ENCODE measurements at regions not wholly inside any gene's neighbourhood (a gene's known extent, or its start where the extent isn't known, plus 50 kb on each side); places are given as distances from the start of the nearest gene placed in this dataset.

GRCh38 chr14:101711041-101711856 is 50.3 kb upstream of the PPP2R5C start:
- H3K9me3 Mint-ChIP-seq (ENCODE audit: unreplicated experiment), result no peaks in the 10 kb centered on the region

More at GRCh38 chr14:101711041-101711856, 50.3 kb upstream of the PPP2R5C start:
- Histone ChIP-seq H3K4me1 (0 out of 2 replicates have a peak, but pooled peaks cover 3% of the 10 kb centered on the region), H3K4me3 (ENCODE audit: low read depth, low read length) (no peak overlapping the region), H3K36me3 (ENCODE audit: control insufficient read depth, insufficient read depth, low read length) (no peaks in the 10 kb centered on the region), H3K27me3 (replicated peaks; ENCODE audit: control insufficient read depth, insufficient read depth, low read length) (no peaks in the 10 kb centered on the region), H3K9me3 (no peaks in the 10 kb centered on the region)
- no TSS peak for BruUV-seq (replicated peaks)
- ChIA-PET CTCF (no interaction called here), POLR2A (no interaction called here)
- Mint-ChIP-seq H3K4me3 (ENCODE audit: unreplicated experiment) (no peak overlapping the region), H3K36me3 (ENCODE audit: insufficient read depth, unreplicated experiment) (peaks cover 6% of the 10 kb centered on the region), H3K27me3 (ENCODE audit: insufficient read depth, unreplicated experiment) (no peaks in the 10 kb centered on the region), H3K4me1 (ENCODE audit: low read depth, unreplicated experiment) (no peaks in the 10 kb centered on the region), H3K27ac (ENCODE audit: unreplicated experiment) (no peak overlapping the region)
- TF ChIP-seq CTCF (IDR thresholded peaks at IDR 0.05; ENCODE audit: insufficient read depth in 1 of 2, low read depth in 1 of 2, low read length in 1 of 2, severe bottlenecking in 1 of 2, unreplicated experiment in 1 of 2), result no peak
- no peak for DNase-seq
- intact Hi-C loops (cut with micrococcal nuclease; ENCODE audit: unreplicated experiment), result no loop called here

All from Caco-2 (cell line).